Posterior cingulate gyrus (tissue), 11 donors: ENCODE measurements at regions not wholly inside any gene's neighbourhood (a gene's known extent, or its start where the extent isn't known, plus 50 kb on each side); places are given as distances from the start of the nearest gene placed in this dataset.

ENCODE experiments used
- DNase-seq, 10 donors: peaks; one replicate each; pipeline versions ENCODE4 v3.0.0 to v3.0.0-alpha.2; 2020 to 2021; ENCODE audit warnings: mixed read lengths in 3 of 10
- intact Hi-C: fragments of 100-400 bp; cut with DNase I; formaldehyde crosslinking; loops from one replicate; pipeline ENCODE4 v1.15.1; 2023

- intact Hi-C loops, result no loop called here
- peak in 1 of 10 donors; percentile 11 for DNase-seq
These were observed 214.1 kb downstream of the C1D start for GRCh38 chr2:67848551-67849285.

GRCh38 chr2:67851016-67851415, 211.8 kb downstream of the C1D start:
- DNase-seq, result no peak
- intact Hi-C loops, result no loop called here

GRCh38 chr2:67851956-67852824, 210.6 kb downstream of the C1D start:
- intact Hi-C loops, result no loop called here
- peak in 1 of 10 donors; percentile 11 for DNase-seq

- intact Hi-C loops, result no loop called here
These were observed 208.6 kb downstream of the C1D start for GRCh38 chr2:67854103-67854743.

GRCh38 chr2:67854798-67855197, 208.0 kb downstream of the C1D start:
- DNase-seq, result no peak
- intact Hi-C loops, result no loop called here

More at GRCh38 chr2:67854103-67854743, 208.6 kb downstream of the C1D start:
- no peak for DNase-seq

- intact Hi-C loops, result no loop called here
- no peak for DNase-seq
These were observed 205.9 kb downstream of the C1D start for GRCh38 chr2:67856866-67857265.

- intact Hi-C loops, result no loop called here
- DNase-seq, result no peak
These were observed 205.0 kb downstream of the C1D start for GRCh38 chr2:67857836-67858235.

GRCh38 chr2:67858886-67859285, 203.9 kb downstream of the C1D start:
- intact Hi-C loops, result no loop called here

DNA sequence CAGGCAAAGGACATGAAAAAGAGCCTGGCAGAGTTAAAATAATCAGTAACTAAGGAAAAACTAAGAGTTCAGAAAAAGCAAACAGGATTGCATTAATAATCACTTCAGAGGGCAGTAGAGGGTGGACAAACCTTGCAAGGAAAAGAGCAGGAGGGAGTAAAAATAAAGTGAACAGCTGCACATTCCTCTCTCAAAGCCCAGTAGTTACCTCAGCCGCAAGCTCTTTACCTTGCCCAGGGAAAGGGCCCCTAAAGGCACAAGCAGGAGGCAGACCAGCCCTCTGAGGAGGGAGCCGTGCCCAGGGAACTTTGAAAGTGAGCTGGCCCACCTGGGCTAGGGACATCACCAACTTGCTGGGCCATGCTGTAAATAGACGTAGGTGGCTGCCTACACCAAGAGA, 196.9 kb downstream of the C1D start:
- intact Hi-C loops, result no loop called here
- DNase-seq, result no peak

More at GRCh38 chr2:67858886-67859285, 203.9 kb downstream of the C1D start:
- no peak for DNase-seq

DNA sequence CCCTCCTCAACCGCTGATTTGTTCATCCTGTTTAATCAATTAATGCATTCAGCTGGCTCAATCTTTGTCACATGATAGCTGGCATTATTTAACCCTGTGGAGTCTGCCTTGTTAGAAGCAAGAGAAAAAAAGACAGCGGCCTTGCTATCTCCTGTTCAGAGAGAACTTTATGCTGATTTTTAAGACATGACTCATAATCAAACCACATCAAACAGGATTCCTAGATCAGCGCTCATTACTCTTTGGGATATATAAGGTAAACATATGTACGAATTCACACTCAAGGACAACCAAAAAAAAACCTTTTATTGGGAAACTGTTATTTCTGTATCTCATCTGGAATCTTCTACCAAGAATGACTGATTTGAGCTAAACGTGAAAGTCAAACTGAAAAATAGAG, 195.1 kb downstream of the C1D start:
- DNase-seq, result no peak
- intact Hi-C loops, result no loop called here

DNA sequence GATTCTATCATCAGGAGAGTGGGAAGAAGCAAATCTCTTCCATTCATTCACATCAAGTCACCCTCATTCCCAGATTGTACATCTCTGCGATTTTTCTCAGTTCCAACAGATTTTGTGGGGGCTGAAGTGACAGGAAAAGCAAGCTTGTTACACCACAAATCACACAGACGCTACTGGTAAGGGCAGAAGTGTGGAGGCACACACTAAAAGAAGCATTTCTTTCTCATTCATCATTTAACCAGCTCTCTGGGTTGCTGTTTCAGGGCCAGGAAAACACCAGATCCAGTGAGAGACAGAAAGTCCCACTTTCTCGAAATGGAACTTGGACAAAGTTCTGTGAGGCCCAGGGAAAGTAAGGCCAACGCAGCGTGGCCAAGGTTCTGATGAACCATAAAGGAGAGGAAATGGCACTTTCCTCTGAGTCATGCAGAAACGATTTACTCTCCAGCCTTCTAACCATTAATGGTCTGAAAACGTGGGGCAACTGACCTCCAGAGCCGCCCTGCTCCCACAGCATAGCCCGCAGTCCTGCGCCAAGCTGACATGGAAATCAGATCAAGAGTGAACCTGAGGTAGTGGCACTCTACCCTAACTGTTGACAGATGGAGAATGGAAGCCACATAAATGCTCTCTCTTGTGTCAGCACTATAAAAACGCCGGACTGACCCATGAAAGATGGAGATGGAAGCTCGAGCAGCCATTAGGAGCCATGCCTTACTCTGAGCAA, 191.0 kb downstream of the C1D start:
- intact Hi-C loops, result no loop called here
- peak in 5 of 10 donors; percentile 4 to 78 (median 9) for DNase-seq

DNA sequence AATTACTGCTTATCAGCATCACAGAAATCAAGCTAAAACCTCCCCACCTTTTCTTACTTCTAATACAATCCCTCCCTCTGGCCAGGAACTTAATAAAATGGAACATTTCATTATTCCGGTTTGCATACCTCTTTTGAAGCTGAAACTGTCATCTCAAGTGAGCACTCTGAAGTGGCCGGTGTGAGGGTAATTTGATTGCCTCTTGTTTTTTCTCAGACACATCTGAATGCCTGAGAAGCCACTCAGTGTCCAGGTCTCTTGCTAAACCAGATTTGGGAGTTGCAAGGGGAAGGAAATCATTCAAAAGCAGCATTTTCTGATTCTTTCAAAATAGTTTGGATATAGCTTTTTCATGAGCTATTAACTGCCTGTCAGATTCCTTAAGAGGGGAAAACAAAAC, 190.3 kb downstream of the C1D start:
- DNase-seq, result no peak
- intact Hi-C loops, result no loop called here

DNA sequence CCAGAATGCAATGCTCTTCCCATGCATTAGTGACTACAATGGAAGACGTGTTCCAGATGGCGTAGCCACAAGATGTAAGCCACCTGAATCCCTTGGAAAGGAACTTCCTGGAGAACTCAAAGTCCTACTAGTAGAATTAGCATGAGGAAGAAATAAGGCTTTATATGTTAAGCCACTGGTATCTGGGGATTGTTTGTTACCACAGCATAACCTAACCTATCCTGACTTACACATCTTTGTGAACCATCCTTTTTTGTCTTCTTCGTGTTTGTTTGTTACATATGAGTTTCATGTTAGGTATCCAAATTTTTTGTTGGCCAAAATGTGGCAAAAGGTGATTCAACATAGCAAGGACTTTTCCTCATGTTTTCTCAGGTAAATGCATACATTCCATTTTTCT, 188.9 kb downstream of the C1D start:
- intact Hi-C loops, result no loop called here
- no peak for DNase-seq

DNA sequence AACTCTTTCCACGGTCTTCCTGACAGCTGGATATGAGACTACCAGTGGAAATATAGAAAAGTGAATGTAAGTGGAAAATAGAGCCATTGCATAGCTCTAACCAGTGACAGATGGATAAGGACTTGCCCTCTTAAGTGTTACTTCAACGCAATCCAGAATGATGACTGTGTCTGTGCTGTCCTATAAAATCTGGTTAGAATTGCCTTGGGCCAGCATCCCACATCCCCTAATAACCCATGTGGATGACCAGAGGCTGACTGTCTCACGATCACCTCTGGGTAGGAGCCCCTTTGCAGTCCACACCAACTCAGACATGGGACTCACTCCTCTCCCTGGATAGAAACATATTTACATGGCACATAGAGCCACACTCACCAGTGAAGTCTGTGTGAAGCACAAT, 186.6 kb downstream of the C1D start:
- intact Hi-C loops, result no loop called here
- no peak for DNase-seq

DNA sequence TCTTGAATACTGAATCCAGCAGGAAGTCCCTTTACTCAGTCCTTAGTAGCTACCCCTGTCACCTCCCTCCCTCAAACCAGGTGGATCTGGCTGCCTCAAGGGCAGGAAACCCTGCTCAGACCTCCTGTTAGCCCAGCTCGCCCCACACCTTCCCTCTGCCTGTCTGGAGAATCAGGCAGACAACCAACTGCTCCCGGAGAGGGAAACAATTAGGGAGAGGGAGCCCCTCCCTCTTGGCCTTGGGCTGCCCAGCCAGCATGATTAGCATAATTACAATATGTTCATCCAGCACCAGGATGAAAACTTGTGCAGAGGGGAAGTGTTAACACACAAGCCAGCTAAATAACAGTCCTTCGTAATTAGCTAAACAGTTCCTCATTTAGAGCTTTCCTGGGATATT, 185.5 kb downstream of the C1D start:
- peak in 3 of 10 donors; percentile 12 to 74 (median 32) for DNase-seq
- intact Hi-C loops, result no loop called here

GRCh38 chr2:67878743-67879142, 184.1 kb downstream of the C1D start:
- peak in 1 of 10 donors; percentile 13 for DNase-seq

GRCh38 chr2:67879586-67880290, 183.1 kb downstream of the C1D start:
- no peak for DNase-seq
- intact Hi-C loops, result no loop called here

More at GRCh38 chr2:67878743-67879142, 184.1 kb downstream of the C1D start:
- intact Hi-C loops, result no loop called here

- intact Hi-C loops, result no loop called here
- DNase-seq, result peak in 2 of 10 donors; percentile 14 to 80
These were observed 182.5 kb downstream of the C1D start for GRCh38 chr2:67880291-67880761.

GRCh38 chr2:67881816-67882215, 181.0 kb downstream of the C1D start:
- intact Hi-C loops, result no loop called here
- DNase-seq, result no peak
